Spleen (tissue), 7 donors: ENCODE measurements at regions not wholly inside any gene's neighbourhood (a gene's known extent, or its start where the extent isn't known, plus 50 kb on each side); places are given as distances from the start of the nearest gene placed in this dataset.

Experiments used
- POLR2A ChIP-seq, 3 donors: fragments of 450-650 bp; IDR thresholded peaks; one replicate each; pipeline ENCODE4 v1.5.1; 2017; ENCODE audit warnings: antibody characterized with exemption in 3 of 3, mild to moderate bottlenecking in 1 of 3
- POLR2AphosphoS5 ChIP-seq, 3 donors: sonication (generic); formaldehyde crosslinking; IDR thresholded peaks; one replicate each; pipeline ENCODE4 v1.5.1; 2017; ENCODE audit warnings: antibody characterized with exemption in 3 of 3
- TF ChIP-seq, protein P1 (sequence below), 11 experiments: fragments of 200-600 bp in 7 of 11; fragments of 450-650 bp in 4 of 11; sonication (generic) in 4 of 11; IDR thresholded peaks in 8 of 11; conservative IDR thresholded peaks in 3 of 11; 1 replicate in 7 of 11; 2 replicates in 4 of 11; pipeline versions ENCODE4 v1.4.0 to v1.8.0; 2016 to 2021; ENCODE audit warnings: antibody characterized with exemption in 11 of 11, inconsistent platforms in 4 of 11, mild to moderate bottlenecking in 1 of 11
- donor health status: DM: no; HTN: no; CAD: no; lungs with moderate emphysema.
- donor health status: DM: no; HTN: no; CAD: no.
- donor health status: DM: no; HTN: no; CAD: no.

GRCh38 chr19:31173991-31174390 is 175.2 kb downstream of the TSHZ3 start:
- TF ChIP-seq, protein P1, sequence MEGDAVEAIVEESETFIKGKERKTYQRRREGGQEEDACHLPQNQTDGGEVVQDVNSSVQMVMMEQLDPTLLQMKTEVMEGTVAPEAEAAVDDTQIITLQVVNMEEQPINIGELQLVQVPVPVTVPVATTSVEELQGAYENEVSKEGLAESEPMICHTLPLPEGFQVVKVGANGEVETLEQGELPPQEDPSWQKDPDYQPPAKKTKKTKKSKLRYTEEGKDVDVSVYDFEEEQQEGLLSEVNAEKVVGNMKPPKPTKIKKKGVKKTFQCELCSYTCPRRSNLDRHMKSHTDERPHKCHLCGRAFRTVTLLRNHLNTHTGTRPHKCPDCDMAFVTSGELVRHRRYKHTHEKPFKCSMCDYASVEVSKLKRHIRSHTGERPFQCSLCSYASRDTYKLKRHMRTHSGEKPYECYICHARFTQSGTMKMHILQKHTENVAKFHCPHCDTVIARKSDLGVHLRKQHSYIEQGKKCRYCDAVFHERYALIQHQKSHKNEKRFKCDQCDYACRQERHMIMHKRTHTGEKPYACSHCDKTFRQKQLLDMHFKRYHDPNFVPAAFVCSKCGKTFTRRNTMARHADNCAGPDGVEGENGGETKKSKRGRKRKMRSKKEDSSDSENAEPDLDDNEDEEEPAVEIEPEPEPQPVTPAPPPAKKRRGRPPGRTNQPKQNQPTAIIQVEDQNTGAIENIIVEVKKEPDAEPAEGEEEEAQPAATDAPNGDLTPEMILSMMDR (IDR thresholded peaks at IDR 0.05 in 8 of 11, conservative IDR thresholded peaks at IDR 0.05 in 3 of 11): no peak
- TF ChIP-seq POLR2A (IDR thresholded peaks at IDR 0.05) (no peak), POLR2AphosphoS5 (IDR thresholded peaks at IDR 0.05) (no peak)
